IgD-negative memory B cell (primary cell): ENCODE measurements at regions not wholly inside any gene's neighbourhood (a gene's known extent, or its start where the extent isn't known, plus 50 kb on each side); places are given as distances from the start of the nearest gene placed in this dataset.

Source experiments
- H3K27ac Mint-ChIP-seq, 3 donors: one replicate each; pipeline ENCODE4 v1.8.0; 2020 to 2022; ENCODE audit warnings: mild to moderate bottlenecking in 3 of 3, mixed read lengths in 3 of 3, moderate library complexity in 1 of 3
- H3K27me3 Mint-ChIP-seq: one replicate; pipeline ENCODE4 v1.8.0; 2021; ENCODE audit warnings: mixed read lengths
- H3K36me3 Mint-ChIP-seq: one replicate; pipeline ENCODE4 v1.8.0; 2020; ENCODE audit warnings: mild to moderate bottlenecking, mixed read lengths
- H3K4me1 Mint-ChIP-seq, 3 donors: one replicate each; pipeline ENCODE4 v1.8.0; 2020 to 2022; ENCODE audit warnings: mixed read lengths in 3 of 3, mild to moderate bottlenecking in 1 of 3
- H3K4me3 Mint-ChIP-seq, 4 donors: one replicate each; pipeline ENCODE4 v1.8.0; 2020 to 2022; ENCODE audit warnings: mild to moderate bottlenecking in 4 of 4, mixed read lengths in 4 of 4, moderate library complexity in 3 of 4
- H3K9me3 Mint-ChIP-seq, 3 donors: one replicate each; pipeline ENCODE4 v1.8.0; 2020 to 2021; ENCODE audit warnings: mixed read lengths in 3 of 3, mild to moderate bottlenecking in 1 of 3

- H3K9me3 Mint-ChIP-seq: no peaks in the 10 kb centered on the region
- H3K27me3 Mint-ChIP-seq: peaks cover 7% of the 10 kb centered on the region
Observed at GRCh38 chr13:42658019-42658418, 84.1 kb downstream of the TNFSF11 start.

GRCh38 chr13:42660333-42660965 lies 86.5 kb downstream of the TNFSF11 start:
- Mint-ChIP-seq H3K4me3 (no peak overlapping the region), H3K9me3 (peaks cover 0 to 2% (median 2%) of the 10 kb centered on the region in 3 donors), H3K27ac (no peak overlapping the region), H3K27me3 (peaks cover 17% of the 10 kb centered on the region), H3K4me1 (no peaks in the 10 kb centered on the region), H3K36me3 (no peaks in the 10 kb centered on the region)

More at GRCh38 chr13:42658019-42658418, 84.1 kb downstream of the TNFSF11 start:
- no peaks in the 10 kb centered on the region for H3K4me1 Mint-ChIP-seq
- H3K36me3 Mint-ChIP-seq: no peaks in the 10 kb centered on the region
- H3K27ac Mint-ChIP-seq: no peak overlapping the region
- H3K4me3 Mint-ChIP-seq: no peak overlapping the region

GRCh38 chr13:42667638-42668037 lies 93.7 kb downstream of the TNFSF11 start:
- Mint-ChIP-seq H3K27ac (no peak overlapping the region), H3K4me3 (no peak overlapping the region), H3K27me3 (peaks cover 10% of the 10 kb centered on the region), H3K36me3 (no peaks in the 10 kb centered on the region), H3K9me3 (peaks cover 4 to 18% (median 10%) of the 10 kb centered on the region in 3 donors), H3K4me1 (no peaks in the 10 kb centered on the region)

- Mint-ChIP-seq H3K4me3 (no peak overlapping the region), H3K9me3 (peaks cover 3 to 18% (median 8%) of the 10 kb centered on the region in 3 donors), H3K36me3 (no peaks in the 10 kb centered on the region), H3K27me3 (no peaks in the 10 kb centered on the region), H3K4me1 (no peaks in the 10 kb centered on the region), H3K27ac (no peak overlapping the region)
Observed at GRCh38 chr13:42671502-42671901, 97.5 kb downstream of the TNFSF11 start.

GRCh38 chr13:42673677-42674076 lies 99.7 kb downstream of the TNFSF11 start:
- peaks cover 0 to 9% (median 1%) of the 10 kb centered on the region in 3 donors for H3K9me3 Mint-ChIP-seq
- H3K27me3 Mint-ChIP-seq: no peaks in the 10 kb centered on the region
- no peaks in the 10 kb centered on the region for H3K4me1 Mint-ChIP-seq
- H3K27ac Mint-ChIP-seq: no peak overlapping the region
- no peak overlapping the region for H3K4me3 Mint-ChIP-seq
- no peaks in the 10 kb centered on the region for H3K36me3 Mint-ChIP-seq

- Mint-ChIP-seq H3K27ac (no peak overlapping the region), H3K9me3 (peaks cover 0 to 3% (median 0%) of the 10 kb centered on the region in 3 donors), H3K27me3 (peaks cover 8% of the 10 kb centered on the region), H3K36me3 (no peaks in the 10 kb centered on the region), H3K4me1 (no peaks in the 10 kb centered on the region), H3K4me3 (no peak overlapping the region)
Observed at GRCh38 chr13:42680748-42681147, 100.6 kb upstream of the FAM216B start.

- Mint-ChIP-seq H3K27ac (no peak overlapping the region), H3K36me3 (no peaks in the 10 kb centered on the region), H3K9me3 (peaks cover 0 to 3% (median 0%) of the 10 kb centered on the region in 3 donors), H3K4me1 (no peaks in the 10 kb centered on the region), H3K27me3 (peaks cover 8% of the 10 kb centered on the region), H3K4me3 (no peak overlapping the region)
Observed at GRCh38 chr13:42681326-42682100, 99.9 kb upstream of the FAM216B start.

GRCh38 chr13:42684226-42684625 lies 97.2 kb upstream of the FAM216B start:
- Mint-ChIP-seq H3K27me3 (peaks cover 8% of the 10 kb centered on the region), H3K4me3 (no peak overlapping the region), H3K36me3 (no peaks in the 10 kb centered on the region), H3K4me1 (no peaks in the 10 kb centered on the region), H3K27ac (no peak overlapping the region), H3K9me3 (peaks cover 0 to 3% (median 0%) of the 10 kb centered on the region in 3 donors)

- Mint-ChIP-seq H3K27me3 (peaks cover 1% of the 10 kb centered on the region), H3K36me3 (no peaks in the 10 kb centered on the region), H3K4me1 (no peaks in the 10 kb centered on the region), H3K27ac (no peak overlapping the region), H3K4me3 (no peak overlapping the region), H3K9me3 (peaks cover 0 to 3% (median 0%) of the 10 kb centered on the region in 3 donors)
Observed at GRCh38 chr13:42685751-42686150, 95.6 kb upstream of the FAM216B start.

GRCh38 chr13:42686165-42686564 lies 95.2 kb upstream of the FAM216B start:
- no peak overlapping the region for H3K27ac Mint-ChIP-seq
- H3K27me3 Mint-ChIP-seq: peaks cover 1% of the 10 kb centered on the region
- no peak overlapping the region for H3K4me3 Mint-ChIP-seq
- no peaks in the 10 kb centered on the region for H3K4me1 Mint-ChIP-seq
- peaks cover 0 to under 1% (median 0%) of the 10 kb centered on the region in 3 donors for H3K9me3 Mint-ChIP-seq
- no peaks in the 10 kb centered on the region for H3K36me3 Mint-ChIP-seq

- Mint-ChIP-seq H3K27me3 (no peaks in the 10 kb centered on the region), H3K4me1 (no peaks in the 10 kb centered on the region), H3K27ac (no peak overlapping the region), H3K4me3 (no peak overlapping the region), H3K9me3 (no peaks in the 10 kb centered on the region), H3K36me3 (no peaks in the 10 kb centered on the region)
Observed at GRCh38 chr13:42688821-42689220, 92.6 kb upstream of the FAM216B start.

GRCh38 chr13:42696191-42696590 lies 85.2 kb upstream of the FAM216B start:
- Mint-ChIP-seq H3K4me3 (no peak overlapping the region), H3K27ac (no peak overlapping the region), H3K36me3 (no peaks in the 10 kb centered on the region), H3K9me3 (peaks cover 0 to 2% (median 1%) of the 10 kb centered on the region in 3 donors), H3K4me1 (no peaks in the 10 kb centered on the region), H3K27me3 (peaks cover 10% of the 10 kb centered on the region)

- Mint-ChIP-seq H3K4me3 (no peak overlapping the region), H3K27me3 (peaks cover 11% of the 10 kb centered on the region), H3K36me3 (no peaks in the 10 kb centered on the region), H3K9me3 (peaks cover 0 to 3% (median 1%) of the 10 kb centered on the region in 3 donors), H3K27ac (no peak overlapping the region), H3K4me1 (no peaks in the 10 kb centered on the region)
Observed at GRCh38 chr13:42699912-42700311, 81.5 kb upstream of the FAM216B start.

GRCh38 chr13:42702716-42703115 lies 78.7 kb upstream of the FAM216B start:
- Mint-ChIP-seq H3K27ac (no peak overlapping the region), H3K27me3 (peaks cover 10% of the 10 kb centered on the region), H3K9me3 (peaks cover 0 to 5% (median 1%) of the 10 kb centered on the region in 3 donors), H3K36me3 (peaks cover 1% of the 10 kb centered on the region), H3K4me1 (no peaks in the 10 kb centered on the region), H3K4me3 (no peak overlapping the region)

GRCh38 chr13:42703740-42704139 lies 77.6 kb upstream of the FAM216B start:
- Mint-ChIP-seq H3K27me3 (peaks cover 9% of the 10 kb centered on the region), H3K27ac (no peak overlapping the region), H3K4me3 (no peak overlapping the region), H3K36me3 (peaks cover 1% of the 10 kb centered on the region), H3K4me1 (no peaks in the 10 kb centered on the region), H3K9me3 (peaks cover 0 to 5% (median 1%) of the 10 kb centered on the region in 3 donors)

- Mint-ChIP-seq H3K4me3 (no peak overlapping the region), H3K27ac (no peak overlapping the region), H3K36me3 (peaks cover 1% of the 10 kb centered on the region), H3K4me1 (no peaks in the 10 kb centered on the region), H3K9me3 (peaks cover 0 to 5% (median 0%) of the 10 kb centered on the region in 3 donors), H3K27me3 (peaks cover 5% of the 10 kb centered on the region)
Observed at GRCh38 chr13:42706286-42706685, 75.1 kb upstream of the FAM216B start.
